ENCODE measurements at regions not wholly inside any gene's neighbourhood (a gene's known extent, or its start where the extent isn't known, plus 50 kb on each side); places are given as distances from the start of the nearest gene placed in this dataset.

GRCh38 chrX:39969099-39969818 lies 128.5 kb downstream of the BCOR start:
- intact Hi-C loops (cut with DNase I; ENCODE audit: low total_unique reads): no loop called here
- no peak for DNase-seq

GRCh38 chrX:39969819-39970504 lies 127.8 kb downstream of the BCOR start:
- WGBS, 2 donors (ENCODE audit: low coverage in 1 of 2): 75% methylated on average over 19 of the region's 19 CpGs; no CpG with 5 or more reads in 1 of the 2 donors
- in situ Hi-C loops (cut with MboI; ENCODE audit: low pct_ligation_motif_present in 1 of 4, low pct_unique_long_range_greater_than_20kb in 1 of 4, low sequenced_read_pairs in 3 of 4): no loop called here
- Histone ChIP-seq H3K36me3 (no peaks in the 10 kb centered on the region), H3K4me3 (no peak overlapping the region), H3K27me3 (no peaks in the 10 kb centered on the region), H3K4me1 (no peaks in the 10 kb centered on the region), H3K9me3 (no peaks in the 10 kb centered on the region), H3K27ac (no peak overlapping the region)
- intact Hi-C loops (cut with DNase I; ENCODE audit: low total_unique reads): no loop called here
- no peak for DNase-seq
- TF ChIP-seq CTCF (IDR thresholded peaks at IDR 0.05) (no peak), EP300 (IDR thresholded peaks at IDR 0.05; ENCODE audit: low read depth) (no peak), POLR2A (IDR thresholded peaks at IDR 0.05) (no peak)

More at GRCh38 chrX:39969099-39969818, 128.5 kb downstream of the BCOR start:
- no peak for TF ChIP-seq EP300 (IDR thresholded peaks at IDR 0.05; ENCODE audit: low read depth)
- Histone ChIP-seq H3K4me3 (no peak overlapping the region), H3K9me3 (no peaks in the 10 kb centered on the region), H3K27me3 (no peaks in the 10 kb centered on the region), H3K36me3 (no peaks in the 10 kb centered on the region), H3K27ac (no peak overlapping the region), H3K4me1 (no peaks in the 10 kb centered on the region)
- in situ Hi-C loops (cut with MboI; ENCODE audit: low pct_ligation_motif_present in 1 of 4, low pct_unique_long_range_greater_than_20kb in 1 of 4, low sequenced_read_pairs in 3 of 4): no loop called here
- 36% methylated on average over 16 of the region's 16 CpGs; no CpG with 5 or more reads in 1 of the 2 donors for WGBS, 2 donors (ENCODE audit: low coverage in 1 of 2)

- H3K27ac ChIP-seq: no peak overlapping the region
- H3K27me3 ChIP-seq: no peaks in the 10 kb centered on the region
- no peak overlapping the region for H3K4me3 ChIP-seq
- H3K36me3 ChIP-seq: no peaks in the 10 kb centered on the region
- no peak for DNase-seq
- intact Hi-C loops (cut with DNase I; ENCODE audit: low total_unique reads) (no loop called here), in situ Hi-C loops (cut with MboI; ENCODE audit: low pct_ligation_motif_present in 1 of 4, low pct_unique_long_range_greater_than_20kb in 1 of 4, low sequenced_read_pairs in 3 of 4) (no loop called here)
- 95% methylated on average over 2 of the region's 2 CpGs; no CpG with 5 or more reads in 1 of the 2 donors for WGBS, 2 donors (ENCODE audit: low coverage in 1 of 2)
- no peaks in the 10 kb centered on the region for H3K4me1 ChIP-seq
- TF ChIP-seq POLR2A (IDR thresholded peaks at IDR 0.05) (no peak), POLR2AphosphoS5 (IDR thresholded peaks at IDR 0.05) (no peak), EP300 (IDR thresholded peaks at IDR 0.05; ENCODE audit: low read depth) (no peak), CTCF (IDR thresholded peaks at IDR 0.05) (no peak)
- H3K9me3 ChIP-seq: no peaks in the 10 kb centered on the region
Measured at GRCh38 chrX:39971760-39972159, 126.0 kb downstream of the BCOR start.

- WGBS, 2 donors (ENCODE audit: low coverage in 1 of 2): 85 to 100% methylated on average over 1 to 7 of the region's 7 CpGs
Measured at GRCh38 chrX:39972340-39972739, 125.4 kb downstream of the BCOR start.

More at GRCh38 chrX:39972340-39972739, 125.4 kb downstream of the BCOR start:
- H3K36me3 ChIP-seq: no peaks in the 10 kb centered on the region
- H3K27me3 ChIP-seq: no peaks in the 10 kb centered on the region
- H3K27ac ChIP-seq: no peak overlapping the region
- H3K4me3 ChIP-seq: no peak overlapping the region
- H3K9me3 ChIP-seq: no peaks in the 10 kb centered on the region
- in situ Hi-C loops (cut with MboI; ENCODE audit: low pct_ligation_motif_present in 1 of 4, low pct_unique_long_range_greater_than_20kb in 1 of 4, low sequenced_read_pairs in 3 of 4): no loop called here
- TF ChIP-seq POLR2A (IDR thresholded peaks at IDR 0.05) (no peak), EP300 (IDR thresholded peaks at IDR 0.05; ENCODE audit: low read depth) (no peak), POLR2AphosphoS5 (IDR thresholded peaks at IDR 0.05) (no peak), CTCF (IDR thresholded peaks at IDR 0.05) (no peak)
- intact Hi-C loops (cut with DNase I; ENCODE audit: low total_unique reads): no loop called here
- no peak for DNase-seq
- no peaks in the 10 kb centered on the region for H3K4me1 ChIP-seq

All from transverse colon (tissue), 4 donors.